Superior temporal gyrus (tissue), 1 donor: ENCODE measurements at regions not wholly inside any gene's neighbourhood (a gene's known extent, or its start where the extent isn't known, plus 50 kb on each side); places are given as distances from the start of the nearest gene placed in this dataset.

Experiments
- DNase-seq: peaks from one replicate; pipeline ENCODE4 v3.0.0-alpha.2; 2016; ENCODE audit errors: extremely low spot score

- no peak for DNase-seq
Observed at GRCh38 chr17:54007855-54008254, 185.1 kb downstream of the KIF2B start.

DNA sequence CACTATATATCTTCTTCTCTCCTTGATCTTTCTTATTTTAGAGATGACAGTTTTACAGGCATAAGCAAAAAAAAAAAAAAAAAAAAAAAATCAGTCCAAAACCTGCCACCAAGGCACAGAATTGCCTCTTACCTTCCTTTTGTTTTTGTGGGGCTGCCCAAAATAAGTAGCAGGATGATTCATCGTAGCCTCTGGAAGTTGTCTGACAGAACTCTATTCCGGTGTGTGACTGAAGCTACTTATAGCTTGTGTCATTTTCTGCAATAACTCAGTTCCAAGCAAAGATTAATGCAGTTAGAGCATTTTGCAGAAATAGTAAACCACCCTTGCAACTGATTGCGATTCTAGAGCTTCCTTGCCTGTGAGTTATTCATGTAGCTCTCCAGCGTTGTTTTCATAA is 186.8 kb downstream of the KIF2B start:
- DNase-seq, result peak; percentile 19

- DNase-seq, result no peak
Observed at GRCh38 chr17:54013072-54013471, 190.3 kb downstream of the KIF2B start.

- no peak for DNase-seq
Observed at GRCh38 chr17:54015734-54016133, 193.0 kb downstream of the KIF2B start.

DNA sequence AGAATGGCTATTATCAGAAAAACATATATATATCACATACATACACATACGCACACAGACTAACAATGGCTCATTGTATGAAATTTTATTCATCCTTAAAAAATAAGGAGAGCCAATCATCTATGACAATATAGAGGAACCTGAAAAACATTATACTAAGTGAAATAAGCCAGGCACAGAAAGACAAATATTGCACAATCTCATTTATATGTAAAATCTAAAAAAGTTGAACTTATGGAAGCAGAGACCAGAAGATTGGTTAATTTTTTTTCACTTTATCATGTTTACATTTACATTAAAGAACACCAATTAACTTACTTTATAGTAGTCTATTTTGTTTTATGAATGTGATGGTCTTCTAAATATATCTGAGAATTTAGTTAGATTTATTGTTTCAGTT is 198.7 kb downstream of the KIF2B start:
- no peak for DNase-seq

DNA sequence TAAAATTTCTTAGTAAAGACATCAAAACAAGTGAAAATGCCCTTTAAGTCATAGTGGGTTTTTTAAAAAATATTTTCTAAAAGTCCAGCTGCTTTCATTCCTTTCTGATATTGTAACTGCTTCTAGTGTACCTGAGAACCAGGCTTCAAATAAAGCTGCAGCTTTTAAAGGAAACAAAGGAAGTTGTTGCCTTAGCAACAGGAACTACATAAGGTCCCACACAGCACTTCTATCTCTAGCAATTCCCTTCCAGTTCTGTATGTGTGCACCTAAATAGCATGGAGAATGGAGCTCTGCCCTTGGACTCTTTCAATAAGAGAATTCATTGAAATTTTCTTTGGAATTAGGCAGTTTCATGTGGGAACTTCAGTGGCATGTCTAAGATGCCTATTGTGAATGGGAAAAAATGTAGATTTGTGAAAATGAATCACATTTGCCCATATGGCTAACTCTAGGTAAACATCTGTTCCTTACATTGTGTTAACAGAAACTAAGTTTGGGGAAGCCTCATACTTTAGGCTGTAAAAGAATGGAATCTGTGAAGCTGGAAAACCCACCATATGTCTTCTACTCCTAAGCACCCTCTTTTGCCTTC is 206.4 kb downstream of the KIF2B start:
- DNase-seq, result peak; percentile 66

DNA sequence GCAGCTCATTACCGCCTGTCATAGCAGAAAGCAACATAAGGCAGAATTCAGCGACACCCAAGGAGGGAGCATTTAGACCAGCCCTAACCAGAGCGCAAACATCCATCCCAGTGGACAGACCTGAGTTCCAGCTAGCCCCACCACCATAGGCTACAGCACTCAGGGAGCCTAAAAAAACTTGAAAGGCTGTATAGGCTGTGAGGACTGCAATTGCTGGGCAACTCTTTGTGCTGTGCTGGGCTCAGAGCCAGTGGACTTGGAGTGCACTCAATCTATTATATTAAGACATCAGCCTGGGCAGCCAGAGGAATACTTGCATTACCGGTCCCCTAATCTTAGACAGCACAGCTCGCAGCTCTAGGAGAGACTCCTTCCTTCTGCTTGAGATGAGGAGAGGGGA is 207.3 kb downstream of the KIF2B start:
- no peak for DNase-seq

GRCh38 chr17:54046570-54046969 is 223.8 kb downstream of the KIF2B start:
- DNase-seq, result no peak

GRCh38 chr17:54063639-54064038 is 240.9 kb downstream of the KIF2B start:
- DNase-seq, result no peak

- DNase-seq, result no peak
Observed at GRCh38 chr17:54085020-54085419, 262.3 kb downstream of the KIF2B start.

GRCh38 chr17:54085934-54086333 is 263.2 kb downstream of the KIF2B start:
- no peak for DNase-seq

DNA sequence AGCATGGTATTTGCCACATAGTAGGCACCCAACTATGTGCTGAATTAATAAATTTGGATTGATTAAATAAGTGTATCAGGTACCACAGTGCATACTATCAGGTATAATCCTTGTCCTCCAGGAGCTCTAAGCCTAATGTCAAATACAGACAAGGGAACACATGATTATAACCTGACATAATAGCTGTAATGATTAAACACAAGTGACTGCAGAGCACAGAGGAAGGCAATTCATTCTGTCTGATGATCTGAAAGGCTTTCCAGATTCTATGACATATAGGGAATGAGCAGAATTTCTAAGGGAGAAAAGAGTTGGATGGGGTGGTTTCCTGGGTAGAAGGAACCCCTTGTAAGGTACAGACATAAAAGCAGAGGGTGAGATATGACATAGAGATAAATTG is 273.5 kb downstream of the KIF2B start:
- no peak for DNase-seq

- DNase-seq, result no peak
Observed at GRCh38 chr17:54099221-54099620, 276.5 kb downstream of the KIF2B start.

GRCh38 chr17:54102246-54102645 is 279.5 kb downstream of the KIF2B start:
- no peak for DNase-seq

DNA sequence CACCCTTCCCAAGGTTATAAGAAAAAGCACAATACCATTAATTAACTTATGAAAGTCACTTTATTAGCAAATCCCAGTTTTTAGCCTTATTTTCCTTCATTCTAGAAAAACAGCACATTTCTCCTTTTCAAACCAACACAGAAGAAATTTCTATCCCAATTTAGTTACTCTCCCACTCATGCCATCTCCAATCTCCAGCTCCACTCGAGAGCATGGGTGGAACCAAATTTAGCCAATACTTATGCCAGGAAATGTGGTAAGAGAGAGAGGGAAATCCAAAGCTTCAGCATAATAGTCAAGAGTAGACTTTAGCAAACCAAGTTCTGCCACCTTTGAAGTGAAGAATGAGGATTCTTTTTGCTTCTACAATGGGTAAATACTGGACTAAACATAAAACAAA is 288.8 kb downstream of the KIF2B start:
- peak; percentile 49 for DNase-seq

DNA sequence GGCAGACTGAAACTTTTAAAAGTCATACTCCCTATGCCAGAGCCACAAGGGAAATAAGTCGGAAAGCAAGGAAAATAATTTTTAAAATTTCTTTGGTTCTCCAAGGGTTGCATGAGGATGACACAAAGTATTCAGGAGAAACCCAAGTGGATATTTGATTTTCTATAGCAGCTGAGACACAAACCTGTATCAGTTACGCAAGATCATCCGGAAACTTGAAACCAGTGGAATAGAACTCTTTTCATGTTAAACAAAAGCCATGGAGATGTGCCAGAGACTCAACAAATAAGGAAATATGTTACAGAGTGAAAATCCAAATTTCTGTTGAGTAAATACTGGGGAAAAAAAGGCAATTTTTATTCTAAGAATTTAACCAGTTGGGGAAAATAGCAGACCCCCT is 294.7 kb downstream of the KIF2B start:
- DNase-seq, result no peak

DNA sequence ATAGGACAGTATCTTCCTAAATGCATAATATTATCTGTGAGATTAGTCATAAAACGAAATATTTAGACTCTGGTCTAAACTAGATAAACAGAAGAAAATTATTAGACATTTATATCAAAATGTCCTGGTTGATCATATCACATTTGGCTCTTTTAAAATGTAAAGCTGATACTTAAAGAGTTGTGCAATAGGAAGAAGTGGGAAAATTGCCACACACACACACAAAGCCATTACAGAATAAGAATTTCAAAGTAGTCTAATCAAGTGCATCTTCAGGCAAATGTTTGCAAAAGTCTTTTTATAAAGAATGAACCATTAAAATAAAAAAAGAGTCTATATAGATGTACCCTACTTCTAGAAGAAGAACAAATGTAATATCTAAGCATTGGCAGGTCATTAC is 301.7 kb downstream of the KIF2B start:
- DNase-seq, result no peak

DNA sequence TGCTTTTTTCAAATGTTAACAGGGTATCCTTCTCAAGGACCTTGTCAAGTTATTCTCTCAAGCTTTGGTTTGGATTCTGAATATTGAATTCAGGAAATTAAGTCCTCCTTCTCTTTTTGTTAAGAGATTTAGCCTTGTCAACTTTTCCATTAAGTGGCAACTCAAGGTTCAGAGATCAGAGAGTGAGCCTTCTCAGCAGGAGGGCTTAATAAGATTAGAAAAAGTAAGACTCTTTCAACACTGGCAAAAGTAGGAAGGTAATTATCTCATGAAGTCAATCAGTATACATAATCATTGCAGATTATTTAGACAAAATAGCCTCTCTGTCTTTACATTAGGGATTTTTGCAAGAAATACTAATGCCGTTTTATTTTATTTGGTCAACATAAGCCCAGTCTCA is 330.7 kb downstream of the KIF2B start:
- DNase-seq, result no peak

DNA sequence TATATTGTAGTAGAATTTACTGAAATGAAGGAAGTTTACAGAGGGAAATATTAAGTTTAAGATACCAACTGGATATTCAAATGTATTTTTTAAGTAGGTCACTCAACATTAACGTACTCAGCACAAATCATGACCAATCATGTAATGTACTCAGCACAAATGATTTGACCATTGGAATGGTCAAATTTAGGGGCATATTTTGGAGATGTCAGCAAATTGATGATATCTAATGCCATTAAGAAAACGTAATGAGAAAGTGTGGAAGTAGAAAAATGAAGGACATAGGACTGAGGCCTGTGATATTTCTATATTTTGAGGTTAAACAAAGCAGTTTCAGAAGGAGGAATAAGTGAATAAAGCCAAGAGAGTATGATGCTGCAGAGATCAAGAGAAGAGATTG is 334.8 kb downstream of the KIF2B start:
- DNase-seq, result no peak

GRCh38 chr17:54172096-54172984 is 349.6 kb downstream of the KIF2B start:
- DNase-seq, result peak; percentile 71

DNA sequence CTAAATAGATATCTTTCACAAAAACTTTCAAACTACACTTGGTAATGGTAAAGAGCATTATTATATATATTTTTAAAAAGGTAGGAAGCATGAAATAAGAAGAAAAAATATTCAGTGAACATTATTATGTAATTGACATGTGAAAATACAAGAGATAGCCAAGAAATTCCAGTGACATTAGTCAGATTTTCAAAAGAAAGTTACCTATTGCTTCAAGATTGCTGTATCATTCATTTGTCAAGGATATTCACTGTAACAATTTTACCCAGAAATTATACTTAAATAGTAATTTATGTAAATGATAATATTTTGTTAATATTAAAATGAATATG is 350.2 kb downstream of the KIF2B start:
- no peak for DNase-seq

DNA sequence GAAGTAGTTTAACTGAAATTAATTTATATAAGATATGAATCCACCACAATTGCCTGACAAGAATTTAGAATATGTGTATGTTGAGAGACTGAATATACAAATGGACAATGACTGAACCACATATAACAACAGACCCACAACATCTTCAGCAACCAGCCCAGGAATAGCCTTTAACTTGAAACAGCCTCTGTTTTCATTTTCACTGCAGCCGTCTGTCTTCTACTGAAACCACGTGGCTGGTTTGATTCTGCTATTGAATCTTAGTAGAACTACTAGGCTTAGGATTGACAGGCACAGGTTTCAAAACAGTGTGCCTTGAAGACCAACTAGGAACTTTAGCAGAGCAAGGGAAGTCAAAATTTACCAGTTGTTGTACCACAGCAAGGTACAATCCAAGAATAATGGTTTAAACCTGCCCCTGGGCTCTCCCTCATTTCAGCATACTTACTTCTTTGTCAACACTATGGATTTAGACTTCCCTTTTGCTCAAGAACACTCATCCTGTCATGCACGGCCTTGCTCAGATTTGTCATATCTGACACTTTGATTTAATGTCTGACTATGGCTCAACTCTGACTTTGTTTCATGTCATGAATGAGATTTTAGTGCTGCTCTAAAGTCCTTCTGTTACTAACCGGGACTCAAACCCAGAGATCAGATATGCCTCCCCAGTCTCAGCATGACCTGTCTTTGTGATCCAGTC is 355.0 kb downstream of the KIF2B start:
- no peak for DNase-seq

GRCh38 chr17:54180950-54181349 is 358.2 kb downstream of the KIF2B start:
- no peak for DNase-seq
